Ishikawa (cell line): ENCODE measurements at regions not wholly inside any gene's neighbourhood (a gene's known extent, or its start where the extent isn't known, plus 50 kb on each side); places are given as distances from the start of the nearest gene placed in this dataset.

ENCODE experiments used
- CEBPB ChIP-seq: IDR thresholded peaks from 2 replicates; pipeline ENCODE4 v1.6.1; 2012
- CREB1 ChIP-seq: IDR thresholded peaks from 2 replicates; pipeline ENCODE4 v1.6.1; 2012; ENCODE audit warnings: low read depth
- EGR1 ChIP-seq: IDR thresholded peaks from 2 replicates; pipeline ENCODE4 v1.6.1; 2012
- EP300 ChIP-seq: IDR thresholded peaks from 2 replicates; pipeline ENCODE4 v1.6.1; 2012; ENCODE audit warnings: borderline replicate concordance
- FOXM1 ChIP-seq: IDR thresholded peaks from 2 replicates; pipeline ENCODE4 v1.6.1; 2012; ENCODE audit warnings: low read depth, borderline replicate concordance
- NFIC ChIP-seq: IDR thresholded peaks from 2 replicates; pipeline ENCODE4 v1.6.1; 2012
- RAD21 ChIP-seq: IDR thresholded peaks from 2 replicates; pipeline ENCODE4 v1.6.1; 2012; ENCODE audit warnings: low read depth
- TAF1 ChIP-seq: IDR thresholded peaks from 2 replicates; pipeline ENCODE4 v1.6.1; 2012; ENCODE audit warnings: low read depth, mild to moderate bottlenecking
- TCF12 ChIP-seq: IDR thresholded peaks from 2 replicates; pipeline ENCODE4 v1.6.1; 2012; ENCODE audit warnings: low read depth
- TEAD4 ChIP-seq: IDR thresholded peaks from 2 replicates; pipeline ENCODE4 v1.6.1; 2012
- YY1 ChIP-seq: IDR thresholded peaks from 2 replicates; pipeline ENCODE4 v1.6.1; 2012; ENCODE audit warnings: low read depth
- ZBTB7A ChIP-seq: IDR thresholded peaks from 2 replicates; pipeline ENCODE4 v1.6.1; 2012; ENCODE audit warnings: low read depth
- TF ChIP-seq, protein P1 (sequence below): IDR thresholded peaks from 2 replicates; pipeline ENCODE4 v1.6.1; 2012; ENCODE audit warnings: low read depth, mild to moderate bottlenecking
- TF ChIP-seq, protein P2 (sequence below): IDR thresholded peaks from 2 replicates; pipeline ENCODE4 v1.6.1; 2012

DNA sequence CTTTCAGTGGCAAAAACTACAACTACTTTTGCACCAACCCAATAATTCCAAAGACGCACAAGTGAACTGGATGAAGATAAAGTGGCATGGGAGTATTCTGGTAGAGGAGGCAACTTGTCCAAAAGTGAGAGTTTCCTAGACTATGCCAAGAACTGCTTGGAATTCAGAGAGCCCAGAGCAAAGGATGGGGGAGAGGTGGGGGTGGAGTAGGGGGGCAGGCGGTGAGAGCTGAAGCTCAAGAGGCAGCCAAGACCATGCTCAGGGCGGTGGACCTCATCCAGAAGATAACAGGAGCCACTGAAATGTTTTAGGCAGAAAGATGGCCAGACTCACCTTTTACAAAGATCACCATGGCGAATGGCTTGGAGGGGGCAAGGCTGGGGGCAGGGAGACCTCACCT is 242.5 kb downstream of the SEC61B start:
- TF ChIP-seq CEBPB (no peak), CREB1 (no peak), NFIC (no peak), ZBTB7A (no peak), TCF12 (no peak), EP300 (no peak), RAD21 (no peak), TAF1 (no peak), EGR1 (no peak), YY1 (no peak), FOXM1 (no peak), TEAD4 (no peak)
- TF ChIP-seq, protein P1, sequence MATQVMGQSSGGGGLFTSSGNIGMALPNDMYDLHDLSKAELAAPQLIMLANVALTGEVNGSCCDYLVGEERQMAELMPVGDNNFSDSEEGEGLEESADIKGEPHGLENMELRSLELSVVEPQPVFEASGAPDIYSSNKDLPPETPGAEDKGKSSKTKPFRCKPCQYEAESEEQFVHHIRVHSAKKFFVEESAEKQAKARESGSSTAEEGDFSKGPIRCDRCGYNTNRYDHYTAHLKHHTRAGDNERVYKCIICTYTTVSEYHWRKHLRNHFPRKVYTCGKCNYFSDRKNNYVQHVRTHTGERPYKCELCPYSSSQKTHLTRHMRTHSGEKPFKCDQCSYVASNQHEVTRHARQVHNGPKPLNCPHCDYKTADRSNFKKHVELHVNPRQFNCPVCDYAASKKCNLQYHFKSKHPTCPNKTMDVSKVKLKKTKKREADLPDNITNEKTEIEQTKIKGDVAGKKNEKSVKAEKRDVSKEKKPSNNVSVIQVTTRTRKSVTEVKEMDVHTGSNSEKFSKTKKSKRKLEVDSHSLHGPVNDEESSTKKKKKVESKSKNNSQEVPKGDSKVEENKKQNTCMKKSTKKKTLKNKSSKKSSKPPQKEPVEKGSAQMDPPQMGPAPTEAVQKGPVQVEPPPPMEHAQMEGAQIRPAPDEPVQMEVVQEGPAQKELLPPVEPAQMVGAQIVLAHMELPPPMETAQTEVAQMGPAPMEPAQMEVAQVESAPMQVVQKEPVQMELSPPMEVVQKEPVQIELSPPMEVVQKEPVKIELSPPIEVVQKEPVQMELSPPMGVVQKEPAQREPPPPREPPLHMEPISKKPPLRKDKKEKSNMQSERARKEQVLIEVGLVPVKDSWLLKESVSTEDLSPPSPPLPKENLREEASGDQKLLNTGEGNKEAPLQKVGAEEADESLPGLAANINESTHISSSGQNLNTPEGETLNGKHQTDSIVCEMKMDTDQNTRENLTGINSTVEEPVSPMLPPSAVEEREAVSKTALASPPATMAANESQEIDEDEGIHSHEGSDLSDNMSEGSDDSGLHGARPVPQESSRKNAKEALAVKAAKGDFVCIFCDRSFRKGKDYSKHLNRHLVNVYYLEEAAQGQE: no peak
- TF ChIP-seq, protein P2, sequence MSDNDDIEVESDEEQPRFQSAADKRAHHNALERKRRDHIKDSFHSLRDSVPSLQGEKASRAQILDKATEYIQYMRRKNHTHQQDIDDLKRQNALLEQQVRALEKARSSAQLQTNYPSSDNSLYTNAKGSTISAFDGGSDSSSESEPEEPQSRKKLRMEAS: no peak
